WTC11 (cell line): ENCODE measurements at regions not wholly inside any gene's neighbourhood (a gene's known extent, or its start where the extent isn't known, plus 50 kb on each side); places are given as distances from the start of the nearest gene placed in this dataset.

Experiments
- CREM ChIP-seq: sonication (generic); formaldehyde crosslinking; IDR thresholded peaks from 2 replicates; pipeline ENCODE4 v1.8.1; 2022; ENCODE audit warnings: mild to moderate bottlenecking, missing genetic modification reagents, moderate library complexity
- CTCF ChIP-seq: fragments of 200-600 bp; IDR thresholded peaks from 2 replicates; pipeline ENCODE4 v1.8.0; 2022; ENCODE audit warnings: antibody characterized with exemption
- ESRRA ChIP-seq: sonication (generic); formaldehyde crosslinking; IDR thresholded peaks from 2 replicates; pipeline ENCODE4 v1.8.1; 2022; ENCODE audit warnings: mild to moderate bottlenecking, missing genetic modification reagents, borderline replicate concordance
- MYBL2 ChIP-seq: sonication (generic); formaldehyde crosslinking; IDR thresholded peaks from 2 replicates; pipeline ENCODE4 v1.8.1; 2023; ENCODE audit warnings: mild to moderate bottlenecking, moderate library complexity, missing genetic modification reagents
- TEAD4 ChIP-seq: sonication (generic); formaldehyde crosslinking; IDR thresholded peaks from 2 replicates; pipeline ENCODE4 v1.8.0; 2022; ENCODE audit warnings: mild to moderate bottlenecking, missing genetic modification reagents
- USF2 ChIP-seq: sonication (generic); formaldehyde crosslinking; IDR thresholded peaks from 2 replicates; pipeline ENCODE4 v1.8.1; 2023; ENCODE audit warnings: mild to moderate bottlenecking, missing genetic modification reagents, moderate library complexity
- ZNF121 ChIP-seq: sonication (generic); formaldehyde crosslinking; IDR thresholded peaks from 2 replicates; pipeline ENCODE4 v1.8.0; 2023; ENCODE audit warnings: missing genetic modification reagents
- ZNF317 ChIP-seq: sonication (generic); formaldehyde crosslinking; IDR thresholded peaks from 2 replicates; pipeline ENCODE4 v1.8.1; 2023; ENCODE audit warnings: low read depth, mild to moderate bottlenecking, moderate library complexity, missing genetic modification reagents, borderline replicate concordance
- TF ChIP-seq, protein P1 (sequence below): sonication (generic); formaldehyde crosslinking; IDR thresholded peaks from 2 replicates; pipeline ENCODE4 v1.8.0; 2022; ENCODE audit warnings: missing genetic modification reagents
- TF ChIP-seq, protein P2 (sequence below): sonication (generic); formaldehyde crosslinking; IDR thresholded peaks from 2 replicates; pipeline ENCODE4 v1.8.0; 2022; ENCODE audit warnings: mild to moderate bottlenecking, missing genetic modification reagents
- TF ChIP-seq, protein P3 (sequence below): fragments of 250-450 bp; sonication (Bioruptor Pico); IDR thresholded peaks from 2 replicates; pipeline ENCODE4 v1.8.0; 2021; ENCODE audit warnings: mild to moderate bottlenecking

DNA sequence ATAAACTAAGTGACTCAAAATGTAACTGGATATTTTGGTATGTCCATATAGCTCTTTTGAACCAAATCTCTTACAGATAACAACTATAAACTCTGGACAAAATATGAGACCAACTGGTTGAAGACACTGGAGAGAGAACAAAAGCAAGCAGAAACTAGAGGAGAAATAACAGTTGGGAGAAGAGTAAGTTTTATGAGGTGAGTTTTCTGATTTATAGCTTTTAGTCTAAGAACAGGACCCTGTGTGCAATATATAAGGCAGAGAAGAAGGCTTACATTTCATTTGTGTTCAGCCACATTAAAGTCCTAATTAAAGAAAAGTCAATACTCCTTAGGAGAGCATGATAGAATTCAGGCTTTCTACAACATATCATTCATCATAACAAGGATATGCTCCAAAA lies 71.0 kb upstream of the AMOTL1 start:
- TF ChIP-seq ZNF317 (CRISPR knock-in tag) (no peak), ZNF121 (no peak), CTCF (no peak), CREM (CRISPR knock-in tag) (no peak), TEAD4 (CRISPR knock-in tag) (no peak), ESRRA (CRISPR knock-in tag) (no peak), USF2 (no peak), MYBL2 (CRISPR knock-in tag) (no peak)
- TF ChIP-seq, protein P1, sequence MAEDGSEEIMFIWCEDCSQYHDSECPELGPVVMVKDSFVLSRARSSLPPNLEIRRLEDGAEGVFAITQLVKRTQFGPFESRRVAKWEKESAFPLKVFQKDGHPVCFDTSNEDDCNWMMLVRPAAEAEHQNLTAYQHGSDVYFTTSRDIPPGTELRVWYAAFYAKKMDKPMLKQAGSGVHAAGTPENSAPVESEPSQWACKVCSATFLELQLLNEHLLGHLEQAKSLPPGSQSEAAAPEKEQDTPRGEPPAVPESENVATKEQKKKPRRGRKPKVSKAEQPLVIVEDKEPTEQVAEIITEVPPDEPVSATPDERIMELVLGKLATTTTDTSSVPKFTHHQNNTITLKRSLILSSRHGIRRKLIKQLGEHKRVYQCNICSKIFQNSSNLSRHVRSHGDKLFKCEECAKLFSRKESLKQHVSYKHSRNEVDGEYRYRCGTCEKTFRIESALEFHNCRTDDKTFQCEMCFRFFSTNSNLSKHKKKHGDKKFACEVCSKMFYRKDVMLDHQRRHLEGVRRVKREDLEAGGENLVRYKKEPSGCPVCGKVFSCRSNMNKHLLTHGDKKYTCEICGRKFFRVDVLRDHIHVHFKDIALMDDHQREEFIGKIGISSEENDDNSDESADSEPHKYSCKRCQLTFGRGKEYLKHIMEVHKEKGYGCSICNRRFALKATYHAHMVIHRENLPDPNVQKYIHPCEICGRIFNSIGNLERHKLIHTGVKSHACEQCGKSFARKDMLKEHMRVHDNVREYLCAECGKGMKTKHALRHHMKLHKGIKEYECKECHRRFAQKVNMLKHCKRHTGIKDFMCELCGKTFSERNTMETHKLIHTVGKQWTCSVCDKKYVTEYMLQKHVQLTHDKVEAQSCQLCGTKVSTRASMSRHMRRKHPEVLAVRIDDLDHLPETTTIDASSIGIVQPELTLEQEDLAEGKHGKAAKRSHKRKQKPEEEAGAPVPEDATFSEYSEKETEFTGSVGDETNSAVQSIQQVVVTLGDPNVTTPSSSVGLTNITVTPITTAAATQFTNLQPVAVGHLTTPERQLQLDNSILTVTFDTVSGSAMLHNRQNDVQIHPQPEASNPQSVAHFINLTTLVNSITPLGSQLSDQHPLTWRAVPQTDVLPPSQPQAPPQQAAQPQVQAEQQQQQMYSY = no peak
- TF ChIP-seq, protein P2, sequence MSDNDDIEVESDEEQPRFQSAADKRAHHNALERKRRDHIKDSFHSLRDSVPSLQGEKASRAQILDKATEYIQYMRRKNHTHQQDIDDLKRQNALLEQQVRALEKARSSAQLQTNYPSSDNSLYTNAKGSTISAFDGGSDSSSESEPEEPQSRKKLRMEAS (CRISPR knock-in tag) = no peak
- TF ChIP-seq, protein P3, sequence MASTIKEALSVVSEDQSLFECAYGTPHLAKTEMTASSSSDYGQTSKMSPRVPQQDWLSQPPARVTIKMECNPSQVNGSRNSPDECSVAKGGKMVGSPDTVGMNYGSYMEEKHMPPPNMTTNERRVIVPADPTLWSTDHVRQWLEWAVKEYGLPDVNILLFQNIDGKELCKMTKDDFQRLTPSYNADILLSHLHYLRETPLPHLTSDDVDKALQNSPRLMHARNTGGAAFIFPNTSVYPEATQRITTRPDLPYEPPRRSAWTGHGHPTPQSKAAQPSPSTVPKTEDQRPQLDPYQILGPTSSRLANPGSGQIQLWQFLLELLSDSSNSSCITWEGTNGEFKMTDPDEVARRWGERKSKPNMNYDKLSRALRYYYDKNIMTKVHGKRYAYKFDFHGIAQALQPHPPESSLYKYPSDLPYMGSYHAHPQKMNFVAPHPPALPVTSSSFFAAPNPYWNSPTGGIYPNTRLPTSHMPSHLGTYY = no peak
